ENCODE measurements at regions not wholly inside any gene's neighbourhood (a gene's known extent, or its start where the extent isn't known, plus 50 kb on each side); places are given as distances from the start of the nearest gene placed in this dataset.

DNA sequence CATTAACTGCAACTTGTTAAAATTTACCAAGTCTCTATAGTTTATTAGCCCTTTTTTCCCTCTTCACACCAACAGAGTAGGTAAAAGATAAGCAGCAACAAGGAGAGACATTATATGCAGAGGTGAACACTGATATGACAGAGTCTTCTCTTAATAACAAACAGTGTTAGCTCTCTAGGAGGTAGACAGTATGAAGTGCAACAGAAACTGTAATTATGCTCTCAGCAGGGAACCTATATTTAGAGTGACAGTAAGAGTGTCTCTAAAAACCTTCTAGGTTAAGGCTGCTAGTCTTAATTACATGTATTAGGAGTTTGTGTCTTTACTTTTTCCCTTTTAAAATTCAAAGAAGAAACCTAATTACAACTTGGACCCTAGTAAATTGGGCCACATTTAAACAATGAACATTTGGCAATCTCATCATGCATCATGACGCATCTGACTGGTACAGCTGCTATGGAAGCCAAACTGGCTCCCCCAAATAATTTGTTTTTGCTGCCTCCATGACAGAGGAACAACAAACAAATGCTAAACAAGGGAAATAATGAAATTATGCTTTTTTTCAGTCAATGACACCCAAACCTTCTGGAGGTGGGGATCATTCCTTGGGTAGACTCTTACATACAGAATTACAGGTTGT, 69.9 kb upstream of the MMADHC start:
- Histone ChIP-seq H3K9me3 (ENCODE audit: low read length) (no peaks in the 10 kb centered on the region), H3K9ac (ENCODE audit: low read length) (no peak overlapping the region), H4K20me1 (ENCODE audit: insufficient read depth, low read length) (no peaks in the 10 kb centered on the region), H3K27me3 (ENCODE audit: insufficient read depth, low read length) (no peaks in the 10 kb centered on the region), H2AFZ (ENCODE audit: low read length) (no peak overlapping the region), H3F3A (ENCODE audit: insufficient read depth, low read length) (no peaks in the 10 kb centered on the region), H3K4me2 (ENCODE audit: low read length) (no peak overlapping the region), H3K9me2 (ENCODE audit: low read depth, low read length) (no peaks in the 10 kb centered on the region), H3K27ac (ENCODE audit: low read depth, low read length, poor library complexity, severe bottlenecking) (no peak overlapping the region), H3K79me2 (ENCODE audit: insufficient read depth, low read length) (no peaks in the 10 kb centered on the region), H3K4me1 (ENCODE audit: insufficient read depth, low read length, severe bottlenecking) (no peaks in the 10 kb centered on the region), H3K4me3 (ENCODE audit: low read depth, low read length, poor library complexity, severe bottlenecking) (no peak overlapping the region), H3K36me3 (ENCODE audit: insufficient read depth, low read length) (no peaks in the 10 kb centered on the region)
- TF ChIP-seq EZH2 (IDR thresholded peaks at IDR 0.05; ENCODE audit: borderline replicate concordance, low read length): no peak
- TF ChIP-seq, protein P1, sequence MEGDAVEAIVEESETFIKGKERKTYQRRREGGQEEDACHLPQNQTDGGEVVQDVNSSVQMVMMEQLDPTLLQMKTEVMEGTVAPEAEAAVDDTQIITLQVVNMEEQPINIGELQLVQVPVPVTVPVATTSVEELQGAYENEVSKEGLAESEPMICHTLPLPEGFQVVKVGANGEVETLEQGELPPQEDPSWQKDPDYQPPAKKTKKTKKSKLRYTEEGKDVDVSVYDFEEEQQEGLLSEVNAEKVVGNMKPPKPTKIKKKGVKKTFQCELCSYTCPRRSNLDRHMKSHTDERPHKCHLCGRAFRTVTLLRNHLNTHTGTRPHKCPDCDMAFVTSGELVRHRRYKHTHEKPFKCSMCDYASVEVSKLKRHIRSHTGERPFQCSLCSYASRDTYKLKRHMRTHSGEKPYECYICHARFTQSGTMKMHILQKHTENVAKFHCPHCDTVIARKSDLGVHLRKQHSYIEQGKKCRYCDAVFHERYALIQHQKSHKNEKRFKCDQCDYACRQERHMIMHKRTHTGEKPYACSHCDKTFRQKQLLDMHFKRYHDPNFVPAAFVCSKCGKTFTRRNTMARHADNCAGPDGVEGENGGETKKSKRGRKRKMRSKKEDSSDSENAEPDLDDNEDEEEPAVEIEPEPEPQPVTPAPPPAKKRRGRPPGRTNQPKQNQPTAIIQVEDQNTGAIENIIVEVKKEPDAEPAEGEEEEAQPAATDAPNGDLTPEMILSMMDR (IDR thresholded peaks at IDR 0.05; ENCODE audit: low read length): no peak

DNA sequence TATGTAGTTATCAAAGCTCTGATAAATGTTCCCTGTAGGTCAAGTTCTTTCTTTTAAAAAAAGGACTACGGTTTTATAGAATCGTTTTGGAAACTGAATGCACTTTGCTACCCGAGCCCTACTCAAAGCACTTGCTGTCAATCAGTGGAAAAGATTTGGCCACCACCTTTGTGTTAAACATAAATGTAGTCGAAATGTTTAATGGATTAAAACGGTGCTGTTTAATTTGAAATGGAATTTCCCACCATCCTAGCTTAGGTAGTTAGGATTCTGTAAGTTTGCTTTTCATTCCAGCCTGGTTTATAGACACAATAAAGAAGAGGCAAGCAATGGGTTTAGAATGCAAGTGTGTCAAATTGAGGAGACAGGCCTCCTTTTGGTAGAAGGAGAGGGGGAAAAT, 69.4 kb upstream of the MMADHC start:
- H4K20me1 ChIP-seq (ENCODE audit: insufficient read depth, low read length): no peaks in the 10 kb centered on the region
- H3K36me3 ChIP-seq (ENCODE audit: insufficient read depth, low read length): no peaks in the 10 kb centered on the region
- TF ChIP-seq EZH2 (IDR thresholded peaks at IDR 0.05; ENCODE audit: borderline replicate concordance, low read length): no peak
- TF ChIP-seq, protein P1 (IDR thresholded peaks at IDR 0.05; ENCODE audit: low read length): no peak
- H3K79me2 ChIP-seq (ENCODE audit: insufficient read depth, low read length): no peaks in the 10 kb centered on the region
- H3K9ac ChIP-seq (ENCODE audit: low read length): no peak overlapping the region
- no peaks in the 10 kb centered on the region for H3F3A ChIP-seq (ENCODE audit: insufficient read depth, low read length)
- H3K4me2 ChIP-seq (ENCODE audit: low read length): no peak overlapping the region
- H3K4me1 ChIP-seq (ENCODE audit: insufficient read depth, low read length, severe bottlenecking): no peaks in the 10 kb centered on the region
- no peaks in the 10 kb centered on the region for H3K27me3 ChIP-seq (ENCODE audit: insufficient read depth, low read length)
- H3K27ac ChIP-seq (ENCODE audit: low read depth, low read length, poor library complexity, severe bottlenecking): no peak overlapping the region
- H3K9me2 ChIP-seq (ENCODE audit: low read depth, low read length): no peaks in the 10 kb centered on the region
- H2AFZ ChIP-seq (ENCODE audit: low read length): no peak overlapping the region
- no peaks in the 10 kb centered on the region for H3K9me3 ChIP-seq (ENCODE audit: low read length)
- no peak overlapping the region for H3K4me3 ChIP-seq (ENCODE audit: low read depth, low read length, poor library complexity, severe bottlenecking)

DNA sequence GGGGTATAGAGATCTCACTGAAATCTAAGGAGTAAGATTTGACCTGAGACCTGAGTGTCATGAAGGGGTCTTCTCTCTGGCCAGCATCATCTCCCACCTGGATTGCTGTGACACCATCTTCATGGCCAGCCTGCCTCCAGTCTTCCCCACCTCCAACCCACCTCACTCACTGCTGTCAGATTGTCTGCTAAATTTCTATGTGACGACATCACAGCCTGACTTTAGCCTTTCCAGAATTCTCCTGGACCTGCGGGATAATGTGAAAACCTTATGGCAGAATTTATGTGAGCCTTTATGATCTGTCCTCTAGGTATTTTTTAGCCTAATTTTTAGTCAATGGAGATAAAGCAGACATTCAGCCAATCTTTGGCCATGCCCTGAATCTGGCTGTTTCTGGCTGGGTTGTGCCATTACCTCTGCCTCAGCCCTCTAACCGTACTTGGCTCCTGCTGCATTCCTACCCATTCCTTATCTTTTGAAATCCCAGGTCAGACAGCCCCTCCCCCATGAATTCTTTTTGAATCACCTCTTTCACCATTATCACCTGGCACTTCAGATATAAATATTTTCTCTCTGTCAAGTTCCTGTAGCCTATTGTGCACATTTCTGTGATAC, 66.4 kb upstream of the MMADHC start:
- H3K4me1 ChIP-seq (ENCODE audit: insufficient read depth, low read length, severe bottlenecking): no peaks in the 10 kb centered on the region
- H3K4me3 ChIP-seq (ENCODE audit: low read depth, low read length, poor library complexity, severe bottlenecking): no peak overlapping the region
- no peaks in the 10 kb centered on the region for H3K36me3 ChIP-seq (ENCODE audit: insufficient read depth, low read length)
- no peak overlapping the region for H2AFZ ChIP-seq (ENCODE audit: low read length)
- TF ChIP-seq EZH2 (IDR thresholded peaks at IDR 0.05; ENCODE audit: borderline replicate concordance, low read length): no peak
- TF ChIP-seq, protein P1 (IDR thresholded peaks at IDR 0.05; ENCODE audit: low read length): no peak
- H3K27me3 ChIP-seq (ENCODE audit: insufficient read depth, low read length): no peaks in the 10 kb centered on the region
- H4K20me1 ChIP-seq (ENCODE audit: insufficient read depth, low read length): no peaks in the 10 kb centered on the region
- H3K9ac ChIP-seq (ENCODE audit: low read length): no peak overlapping the region
- no peaks in the 10 kb centered on the region for H3K9me3 ChIP-seq (ENCODE audit: low read length)
- no peaks in the 10 kb centered on the region for H3K79me2 ChIP-seq (ENCODE audit: insufficient read depth, low read length)
- no peak overlapping the region for H3K27ac ChIP-seq (ENCODE audit: low read depth, low read length, poor library complexity, severe bottlenecking)
- no peaks in the 10 kb centered on the region for H3K9me2 ChIP-seq (ENCODE audit: low read depth, low read length)
- H3F3A ChIP-seq (ENCODE audit: insufficient read depth, low read length): no peaks in the 10 kb centered on the region
- H3K4me2 ChIP-seq (ENCODE audit: low read length): no peak overlapping the region
